Hepatocyte (in vitro differentiated cells): ENCODE measurements at regions not wholly inside any gene's neighbourhood (a gene's known extent, or its start where the extent isn't known, plus 50 kb on each side); places are given as distances from the start of the nearest gene placed in this dataset.

ENCODE experiments used
- DNase-seq: peaks from one replicate; pipeline ENCODE4 v3.0.0-alpha.2; 2016; ENCODE audit warnings: low spot score
- H2AFZ ChIP-seq: fragments of 200-600 bp; sonication (generic); 2 replicates; pipeline ENCODE4 v1.6.0; 2016; ENCODE audit warnings: antibody characterized with exemption, mild to moderate bottlenecking
- H3K27ac ChIP-seq: fragments of 200-600 bp; sonication (generic); 2 replicates; pipeline ENCODE4 v1.5.1; 2016; ENCODE audit warnings: mild to moderate bottlenecking
- H3K27me3 ChIP-seq: fragments of 200-600 bp; sonication (generic); 2 replicates; pipeline ENCODE4 v1.6.1; 2016
- H3K36me3 ChIP-seq: fragments of 200-600 bp; sonication (generic); replicated peaks from 2 replicates; pipeline ENCODE4 v1.5.1; 2016; ENCODE audit warnings: low read depth; ENCODE audit not compliant: insufficient read depth
- H3K4me1 ChIP-seq: fragments of 200-600 bp; sonication (generic); 2 replicates; pipeline ENCODE4 v1.5.1; 2016; ENCODE audit warnings: mild to moderate bottlenecking, moderate library complexity; ENCODE audit not compliant: insufficient read depth
- H3K4me2 ChIP-seq: fragments of 200-600 bp; sonication (generic); 2 replicates; pipeline ENCODE4 v1.6.0; 2016
- H3K4me3 ChIP-seq: fragments of 200-600 bp; sonication (generic); 2 replicates; pipeline ENCODE4 v1.5.1; 2016; ENCODE audit warnings: mild to moderate bottlenecking
- H3K79me2 ChIP-seq: fragments of 200-600 bp; sonication (generic); 2 replicates; pipeline ENCODE4 v1.6.0; 2017; ENCODE audit warnings: mild to moderate bottlenecking
- H3K9me2 ChIP-seq: fragments of 200-600 bp; sonication (generic); replicated peaks from 2 replicates; pipeline ENCODE4 v1.6.0; 2017; ENCODE audit warnings: mild to moderate bottlenecking; ENCODE audit not compliant: insufficient read depth
- H3K9me3 ChIP-seq: fragments of 200-600 bp; sonication (generic); 2 replicates; pipeline ENCODE4 v1.5.1; 2016; ENCODE audit warnings: low read depth, mild to moderate bottlenecking
- H4K20me1 ChIP-seq: fragments of 200-600 bp; sonication (generic); 2 replicates; pipeline ENCODE4 v1.6.0; 2016; ENCODE audit warnings: mild to moderate bottlenecking; ENCODE audit not compliant: insufficient read depth, poor library complexity, severe bottlenecking
- CTCF ChIP-seq: fragments of 200-600 bp; sonication (generic); IDR thresholded peaks from 2 replicates; pipeline ENCODE4 v1.5.1; 2016; ENCODE audit warnings: antibody characterized with exemption, mild to moderate bottlenecking; ENCODE audit not compliant: poor library complexity
- EZH2 ChIP-seq: fragments of 200-600 bp; sonication (generic); IDR thresholded peaks from 2 replicates; pipeline ENCODE4 v1.6.1; 2016; ENCODE audit warnings: antibody characterized with exemption, mild to moderate bottlenecking, borderline replicate concordance
- EZH2phosphoT487 ChIP-seq: fragments of 200-600 bp; sonication (generic); IDR thresholded peaks from one replicate; pipeline ENCODE4 v1.6.1; 2018; ENCODE audit warnings: antibody characterized with exemption, mild to moderate bottlenecking, low read depth, moderate library complexity; ENCODE audit not compliant: unreplicated experiment, severe bottlenecking
- WGBS: methylation state at CpG from one replicate; pipeline ENCODE4 v1.1.6; 2016; ENCODE audit warnings: low lambda C conversion rate; ENCODE audit errors: missing lambda C conversion rate; 5-methylcytosine and 5-hydroxymethylcytosine counted together

GRCh38 chr3:177830411-177830849 lies 633.1 kb upstream of the TBL1XR1 start:
- H3K9me3 ChIP-seq, result no peaks in the 10 kb centered on the region
- WGBS, result 45% methylated on average over 3 of the region's 3 CpGs
- H3K27ac ChIP-seq, result peak overlapping the region; percentile 44
- H3K27me3 ChIP-seq, result no peaks in the 10 kb centered on the region
- no peaks in the 10 kb centered on the region for H3K79me2 ChIP-seq
- no peaks in the 10 kb centered on the region for H3K9me2 ChIP-seq
- no peaks in the 10 kb centered on the region for H3K36me3 ChIP-seq
- no peak overlapping the region for H3K4me3 ChIP-seq
- H3K4me1 ChIP-seq, result peaks cover 9% of the 10 kb centered on the region
- TF ChIP-seq EZH2phosphoT487 (no peak), CTCF (no peak), EZH2 (no peak)
- DNase-seq, result peak; percentile 26
- no peak overlapping the region for H3K4me2 ChIP-seq
- H2AFZ ChIP-seq, result no peak overlapping the region
- H4K20me1 ChIP-seq, result no peaks in the 10 kb centered on the region

GRCh38 chr3:177831361-177831760 lies 634.1 kb upstream of the TBL1XR1 start:
- Histone ChIP-seq H3K27me3 (no peaks in the 10 kb centered on the region), H3K79me2 (no peaks in the 10 kb centered on the region), H3K4me1 (peaks cover 15% of the 10 kb centered on the region), H2AFZ (no peak overlapping the region), H3K9me3 (no peaks in the 10 kb centered on the region), H3K4me3 (no peak overlapping the region), H3K9me2 (no peaks in the 10 kb centered on the region), H3K36me3 (no peaks in the 10 kb centered on the region), H3K27ac (peak overlapping the region; percentile 44), H4K20me1 (no peaks in the 10 kb centered on the region), H3K4me2 (no peak overlapping the region)
- WGBS, result 68% methylated on average over 4 of the region's 4 CpGs
- DNase-seq, result no peak
- TF ChIP-seq EZH2phosphoT487, result no peak
- no peak for TF ChIP-seq EZH2
- no peak for TF ChIP-seq CTCF

- H3K4me2 ChIP-seq, result no peak overlapping the region
- WGBS, result 60% methylated on average over 2 of the region's 2 CpGs
- peaks cover 13% of the 10 kb centered on the region for H3K4me1 ChIP-seq
- no peaks in the 10 kb centered on the region for H4K20me1 ChIP-seq
- H3K4me3 ChIP-seq, result no peak overlapping the region
- no peak overlapping the region for H3K27ac ChIP-seq
- H3K36me3 ChIP-seq, result no peaks in the 10 kb centered on the region
- TF ChIP-seq CTCF (no peak), EZH2 (no peak), EZH2phosphoT487 (no peak)
- no peaks in the 10 kb centered on the region for H3K79me2 ChIP-seq
- no peaks in the 10 kb centered on the region for H3K27me3 ChIP-seq
- H3K9me3 ChIP-seq, result no peaks in the 10 kb centered on the region
- no peak for DNase-seq
- H2AFZ ChIP-seq, result no peak overlapping the region
- no peaks in the 10 kb centered on the region for H3K9me2 ChIP-seq
Measured at GRCh38 chr3:177832880-177833279, 635.6 kb upstream of the TBL1XR1 start.

GRCh38 chr3:177833332-177833731 lies 636.0 kb upstream of the TBL1XR1 start:
- peaks cover 12% of the 10 kb centered on the region for H3K4me1 ChIP-seq
- no peaks in the 10 kb centered on the region for H3K9me2 ChIP-seq
- H3K4me3 ChIP-seq, result no peak overlapping the region
- no peaks in the 10 kb centered on the region for H4K20me1 ChIP-seq
- no peaks in the 10 kb centered on the region for H3K9me3 ChIP-seq
- WGBS, result 39% methylated on average over 2 of the region's 2 CpGs
- DNase-seq, result no peak
- no peak overlapping the region for H3K27ac ChIP-seq
- H3K36me3 ChIP-seq, result no peaks in the 10 kb centered on the region
- no peak overlapping the region for H2AFZ ChIP-seq
- no peaks in the 10 kb centered on the region for H3K27me3 ChIP-seq
- TF ChIP-seq CTCF, result no peak
- TF ChIP-seq EZH2phosphoT487, result no peak
- TF ChIP-seq EZH2, result no peak
- H3K4me2 ChIP-seq, result no peak overlapping the region
- H3K79me2 ChIP-seq, result no peaks in the 10 kb centered on the region
